Jurkat, Clone E6-1 (cell line): ENCODE measurements at regions not wholly inside any gene's neighbourhood (a gene's known extent, or its start where the extent isn't known, plus 50 kb on each side); places are given as distances from the start of the nearest gene placed in this dataset.
A peak's percentile ranks its signal among the peaks of the same experiment; 100 is the strongest.

ENCODE experiments used
- DNase-seq: peaks from one replicate; pipeline ENCODE4 v3.0.0-alpha.2; 2011; ENCODE audit warnings: low read depth, low spot score
- H3K4me3 ChIP-seq: 2 replicates; pipeline ENCODE4 v1.5.1; 2011; ENCODE audit warnings: mild to moderate bottlenecking, low read length, control low read depth, moderate library complexity

DNA sequence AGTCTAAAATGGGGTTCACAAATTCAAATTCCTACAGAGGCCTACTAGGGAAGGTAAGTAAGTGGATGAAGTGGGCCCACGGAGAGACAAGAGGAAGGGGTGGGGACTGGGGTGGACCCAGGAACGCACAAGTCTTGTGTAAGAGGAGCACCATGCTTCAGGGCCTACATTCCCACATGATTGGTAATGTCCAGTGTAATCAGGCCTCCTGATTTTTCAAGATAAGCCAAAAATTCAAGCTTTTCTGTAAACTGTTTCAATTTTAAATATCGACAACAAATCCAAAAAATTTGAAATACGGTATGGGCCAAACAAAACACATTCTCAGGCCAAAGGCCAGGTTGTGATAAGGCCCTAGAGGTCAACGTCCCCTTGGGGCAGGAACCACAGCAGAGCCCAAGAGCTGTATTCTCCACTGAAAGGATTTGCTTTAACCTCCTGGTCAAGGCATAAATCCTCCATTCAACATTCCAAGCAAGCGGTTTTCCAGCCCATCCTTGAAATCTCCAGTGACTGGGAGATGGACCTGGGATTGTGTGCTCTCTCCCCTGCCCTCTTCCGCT, 116.4 kb downstream of the TRIM29 start:
- no peak overlapping the region for H3K4me3 ChIP-seq
- DNase-seq, result no peak

DNA sequence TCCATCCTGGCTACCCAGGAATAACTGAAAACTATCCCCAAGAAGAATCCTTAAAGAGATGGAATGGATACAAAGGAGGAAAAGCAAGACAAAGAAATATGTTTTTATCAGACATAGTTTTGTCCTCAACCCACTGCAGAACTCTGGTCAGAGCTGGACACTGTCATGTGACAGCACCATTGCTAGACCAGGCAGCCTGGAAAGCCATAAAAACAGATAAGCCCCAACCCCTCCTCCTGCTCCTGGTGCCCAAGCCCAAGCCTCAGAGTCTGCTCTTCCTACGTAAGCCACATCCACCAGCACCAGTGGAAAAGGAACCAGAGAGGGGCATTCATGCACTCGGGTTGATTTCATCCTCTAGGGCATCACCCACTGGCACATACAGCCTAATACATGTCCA, 116.9 kb downstream of the TRIM29 start:
- DNase-seq, result no peak
- no peak overlapping the region for H3K4me3 ChIP-seq

DNA sequence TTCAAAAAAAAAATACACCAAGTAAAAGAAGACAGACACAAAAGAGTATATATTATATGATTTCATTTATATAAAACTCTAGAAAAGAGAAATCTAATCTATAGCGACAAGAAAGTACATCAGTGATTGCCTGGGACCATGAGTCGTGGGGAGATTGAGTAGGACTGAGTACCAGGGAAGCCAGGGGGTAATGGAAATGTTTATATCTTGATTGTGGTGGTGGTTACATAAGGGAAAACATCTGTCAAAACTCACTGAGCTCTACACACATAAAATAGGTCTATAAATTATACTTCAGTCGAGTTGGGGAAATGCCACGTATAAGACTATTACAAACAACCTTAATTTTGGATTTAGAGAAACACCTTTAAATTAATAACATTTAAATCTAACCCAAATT, 117.4 kb downstream of the TRIM29 start:
- no peak overlapping the region for H3K4me3 ChIP-seq

DNA sequence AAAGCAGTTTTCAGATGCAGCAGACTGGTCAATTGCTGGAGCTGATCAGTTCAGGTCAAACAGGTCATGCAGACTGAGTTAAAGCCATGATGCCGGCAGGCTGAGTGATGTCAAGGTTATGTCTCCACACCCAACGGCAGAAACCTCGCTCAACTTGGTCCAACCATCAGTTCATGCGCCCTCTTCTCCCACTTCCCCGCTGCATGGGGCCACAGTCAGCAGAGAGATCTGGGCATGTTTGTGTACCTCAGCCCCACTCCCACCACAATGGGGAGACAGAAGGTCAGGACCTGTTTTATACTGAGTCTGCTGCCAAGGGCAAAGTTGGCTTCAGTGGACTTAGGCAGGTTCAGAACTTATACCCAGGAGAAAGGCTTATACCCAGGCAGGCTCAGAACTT, 118.7 kb downstream of the TRIM29 start:
- DNase-seq, result no peak

More for the DNA sequence above, 117.4 kb downstream of the TRIM29 start:
- no peak for DNase-seq

DNA sequence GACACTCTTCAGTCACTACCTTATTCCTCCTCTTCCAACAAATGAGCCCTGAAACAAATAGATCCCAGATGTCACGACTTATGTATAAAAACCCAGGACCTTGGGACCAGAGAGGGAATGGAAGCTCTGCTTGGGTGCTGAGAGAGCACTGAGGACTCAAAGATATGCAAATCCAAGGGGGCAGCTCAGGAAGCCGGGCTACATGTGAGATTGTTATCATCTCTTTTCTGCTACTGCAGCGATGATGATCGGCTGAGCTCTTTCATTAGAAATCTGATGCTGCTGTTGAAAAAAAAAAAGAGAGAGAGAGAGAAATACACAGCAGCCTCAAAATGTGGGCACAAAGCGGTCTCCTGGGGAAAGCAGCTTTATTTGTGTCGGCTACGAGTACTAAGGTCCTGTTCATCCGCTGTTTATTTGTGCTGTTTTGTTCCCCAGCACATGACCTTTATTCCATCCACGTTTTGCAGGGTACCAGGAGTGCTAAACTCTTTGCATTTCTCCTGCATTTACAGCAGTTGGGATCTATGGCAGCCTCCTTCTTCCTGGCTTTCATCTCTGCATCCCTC, 120.2 kb downstream of the TRIM29 start:
- H3K4me3 ChIP-seq, result no peak overlapping the region
- DNase-seq, result no peak

More for the DNA sequence above, 118.7 kb downstream of the TRIM29 start:
- H3K4me3 ChIP-seq, result no peak overlapping the region

DNA sequence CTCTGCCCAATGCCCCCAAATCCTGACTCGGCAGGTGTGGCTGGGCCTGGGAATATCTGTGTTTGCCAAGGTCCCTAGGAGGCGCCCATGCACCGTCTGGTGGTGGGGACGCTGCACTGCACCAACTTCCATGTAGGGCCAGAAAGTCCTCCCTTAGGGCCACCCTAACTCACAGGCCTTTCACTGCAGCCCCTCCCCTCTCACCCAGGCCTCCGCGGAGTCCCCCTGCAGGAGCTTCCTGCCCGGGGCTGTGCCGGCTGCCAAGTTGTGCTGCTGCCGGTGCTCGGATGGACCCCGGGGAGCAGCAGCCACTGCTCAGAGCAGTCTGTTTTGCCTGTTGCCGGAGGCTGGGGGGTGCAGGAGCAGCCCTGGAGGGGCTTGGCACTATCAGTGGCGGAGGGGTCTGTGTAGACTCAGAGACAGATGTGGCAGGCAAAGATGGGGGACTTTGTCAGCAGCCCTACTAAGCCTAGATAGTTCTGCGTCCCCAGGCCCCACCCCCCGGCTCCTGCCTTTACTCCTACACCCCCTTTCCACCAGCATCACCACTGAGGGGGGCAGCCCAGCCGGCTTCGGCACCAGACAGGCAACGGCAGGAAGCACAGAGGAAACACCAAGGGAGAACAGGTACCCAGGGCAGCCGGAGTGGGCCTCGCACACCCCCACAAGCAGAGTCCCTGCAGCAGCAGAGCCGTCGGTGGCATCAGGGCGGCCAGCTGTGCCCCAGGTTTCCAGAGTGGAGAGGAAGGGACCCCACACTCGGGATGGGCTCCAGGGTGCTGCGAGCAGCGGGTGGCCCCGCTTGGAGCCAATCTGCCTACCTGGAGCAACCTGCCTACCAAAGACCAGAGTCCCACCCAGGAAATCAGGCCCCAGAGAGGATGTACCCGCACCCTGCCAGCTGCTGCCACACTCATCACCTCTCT, 124.3 kb downstream of the TRIM29 start:
- H3K4me3 ChIP-seq, result no peak overlapping the region
- no peak for DNase-seq

DNA sequence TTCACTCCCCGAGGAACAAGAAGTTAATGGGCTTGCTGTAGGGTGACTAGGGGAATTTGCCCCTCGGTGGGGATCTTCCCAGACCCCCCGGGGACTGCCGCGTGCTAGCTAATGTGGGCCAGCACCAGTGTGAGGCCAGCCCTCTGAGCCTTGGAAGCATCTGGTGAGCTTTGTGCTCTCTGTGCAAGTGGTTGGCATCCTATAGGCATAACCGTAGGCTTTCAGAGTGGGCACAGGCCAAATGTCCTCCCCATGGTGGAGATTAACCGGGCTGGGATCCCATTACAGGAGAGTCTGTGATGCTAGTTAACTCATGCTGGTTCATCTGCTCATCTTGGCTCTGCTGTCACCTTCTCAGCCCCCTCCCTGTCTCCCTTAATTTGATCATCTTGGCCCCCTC, 125.7 kb downstream of the TRIM29 start:
- DNase-seq, result no peak
- H3K4me3 ChIP-seq, result no peak overlapping the region

DNA sequence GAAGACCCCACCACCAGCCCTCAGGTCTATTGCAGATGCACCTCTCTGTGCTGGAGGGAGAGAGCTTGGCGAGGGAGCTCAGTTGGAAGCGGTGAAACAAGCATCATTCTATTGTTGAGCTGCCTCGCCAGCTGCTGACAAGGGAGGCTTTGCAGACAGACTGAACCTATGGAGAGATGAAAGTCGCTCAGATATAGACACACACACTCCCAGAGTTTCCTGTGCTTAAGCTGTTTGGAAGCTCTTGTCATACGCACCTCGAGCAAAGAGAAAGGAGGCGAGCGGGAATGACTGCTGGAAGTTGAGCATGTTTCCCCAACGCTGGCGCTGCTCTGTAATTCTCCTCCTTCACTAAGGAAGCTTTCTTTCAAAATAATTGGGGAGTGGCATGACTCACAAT, 126.1 kb downstream of the TRIM29 start:
- no peak overlapping the region for H3K4me3 ChIP-seq
- no peak for DNase-seq

DNA sequence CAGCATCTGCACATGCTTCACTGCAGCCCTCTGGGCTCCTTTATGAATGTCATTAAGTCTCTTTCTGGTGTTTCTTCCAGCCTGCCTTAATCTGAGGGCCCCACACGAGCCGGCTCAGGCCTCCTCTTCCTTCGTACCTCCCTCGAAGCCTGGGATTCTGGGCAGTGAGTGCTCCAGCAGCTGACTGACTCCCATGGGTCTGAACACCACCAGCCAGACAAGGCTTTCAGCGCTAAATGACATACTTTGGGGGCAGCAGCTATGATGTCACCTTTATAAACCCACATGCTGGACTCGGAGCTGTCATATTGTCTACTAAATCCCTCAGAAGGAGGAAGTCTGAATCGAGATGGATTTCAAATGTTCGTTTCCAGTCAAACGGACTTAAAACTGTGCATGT, 127.1 kb downstream of the TRIM29 start:
- no peak for DNase-seq
- no peak overlapping the region for H3K4me3 ChIP-seq

DNA sequence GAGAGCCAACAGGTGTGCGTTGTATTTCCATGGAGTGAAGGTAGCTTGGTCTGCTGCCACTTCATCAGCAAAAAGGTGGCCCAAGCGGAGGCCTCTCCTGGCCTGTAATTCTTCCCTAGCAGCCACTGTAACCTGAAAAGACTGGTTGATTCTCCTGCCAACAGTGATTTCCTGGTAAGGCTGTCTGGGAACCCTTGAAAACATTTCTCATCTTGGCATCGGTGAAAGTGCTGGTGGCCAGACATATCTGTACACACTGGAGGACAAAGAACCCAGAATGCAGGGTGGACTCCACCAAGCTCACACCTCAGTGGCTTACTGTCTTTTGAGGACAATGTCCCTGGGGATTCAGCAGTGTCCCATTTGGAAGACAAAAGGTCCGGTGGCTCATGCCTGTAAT, 128.0 kb downstream of the TRIM29 start:
- no peak overlapping the region for H3K4me3 ChIP-seq
- DNase-seq, result no peak

DNA sequence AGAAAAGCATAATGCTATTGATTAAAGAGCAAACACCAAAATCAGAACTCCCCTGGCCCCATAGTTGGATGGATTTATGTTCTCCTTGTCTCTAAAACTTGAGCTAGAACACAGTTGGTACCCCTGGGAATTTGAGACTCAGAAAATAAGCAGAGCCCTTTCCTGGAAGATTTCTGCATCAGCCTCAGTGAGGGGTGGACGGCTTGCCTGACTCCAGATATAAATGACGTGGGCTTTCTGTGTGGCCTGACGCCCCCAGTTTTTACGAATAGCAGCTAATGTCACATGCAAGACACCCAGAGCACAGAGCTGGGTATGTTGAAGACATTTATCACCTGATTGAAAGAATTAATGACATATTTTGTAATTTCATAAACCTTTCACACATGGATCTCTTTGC, 130.8 kb downstream of the TRIM29 start:
- H3K4me3 ChIP-seq, result no peak overlapping the region
- no peak for DNase-seq

DNA sequence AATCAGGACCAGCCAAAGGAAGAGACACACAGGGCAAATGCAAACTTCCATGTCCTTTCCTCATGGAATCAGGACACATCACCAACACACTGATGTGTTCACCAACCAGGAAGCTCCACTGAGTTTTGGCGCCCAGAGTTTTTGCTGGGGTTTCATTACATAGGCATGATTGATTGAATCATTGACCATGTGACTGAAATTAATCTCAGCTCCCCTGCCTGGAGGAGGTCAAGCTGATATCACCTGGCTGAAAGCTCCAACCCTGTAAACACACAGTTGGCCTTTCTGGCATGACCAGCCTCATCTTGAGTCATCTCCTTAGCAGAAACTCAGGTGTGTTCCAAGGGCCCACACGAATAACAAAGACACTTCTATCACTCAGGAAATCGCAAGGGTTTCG, 133.2 kb downstream of the TRIM29 start:
- DNase-seq, result no peak
- H3K4me3 ChIP-seq, result no peak overlapping the region

DNA sequence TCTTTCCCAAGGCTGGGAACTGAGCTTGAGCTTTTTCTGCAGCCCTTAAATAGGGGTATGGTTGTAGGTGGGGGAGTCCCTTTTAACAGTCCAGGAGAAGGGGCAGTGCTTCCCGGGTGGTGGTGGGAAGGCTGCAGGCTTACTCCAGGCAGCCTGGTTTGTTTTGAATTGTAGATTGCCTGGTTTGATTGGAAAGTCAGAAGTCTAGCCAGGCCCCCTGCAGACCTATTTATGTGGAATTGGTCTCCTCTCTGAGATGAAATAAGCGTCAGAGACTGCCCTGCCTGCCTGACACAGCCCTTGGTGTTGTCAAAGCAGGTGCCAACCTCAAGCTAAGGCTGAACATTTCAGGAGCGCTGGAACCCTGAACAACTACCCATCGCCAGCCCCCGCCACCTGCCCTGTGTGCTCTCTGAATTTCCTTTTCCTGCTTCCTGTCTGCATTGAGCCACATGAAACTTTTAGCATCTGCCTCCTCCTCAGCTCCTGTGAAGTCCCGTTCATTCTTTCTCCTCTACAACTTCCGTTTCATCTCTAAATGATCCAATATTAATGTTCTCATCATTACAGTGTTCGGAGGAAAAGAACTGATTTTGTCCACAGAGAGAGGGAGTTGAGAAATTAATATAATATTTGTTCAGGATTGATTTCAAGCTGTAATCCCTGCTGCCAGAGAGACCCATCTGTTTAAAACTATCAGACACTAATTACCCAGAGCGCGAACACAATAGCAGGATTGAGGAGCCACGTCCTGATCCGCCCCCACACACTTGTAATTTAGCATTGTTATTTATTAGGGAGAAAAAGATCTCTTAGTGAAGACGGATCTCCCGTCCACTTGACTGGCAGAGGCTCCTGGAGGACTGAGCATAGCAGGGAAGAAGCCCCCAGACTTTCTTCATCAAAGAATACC, 136.5 kb downstream of the TRIM29 start:
- no peak overlapping the region for H3K4me3 ChIP-seq
- DNase-seq, result peak; percentile 37

DNA sequence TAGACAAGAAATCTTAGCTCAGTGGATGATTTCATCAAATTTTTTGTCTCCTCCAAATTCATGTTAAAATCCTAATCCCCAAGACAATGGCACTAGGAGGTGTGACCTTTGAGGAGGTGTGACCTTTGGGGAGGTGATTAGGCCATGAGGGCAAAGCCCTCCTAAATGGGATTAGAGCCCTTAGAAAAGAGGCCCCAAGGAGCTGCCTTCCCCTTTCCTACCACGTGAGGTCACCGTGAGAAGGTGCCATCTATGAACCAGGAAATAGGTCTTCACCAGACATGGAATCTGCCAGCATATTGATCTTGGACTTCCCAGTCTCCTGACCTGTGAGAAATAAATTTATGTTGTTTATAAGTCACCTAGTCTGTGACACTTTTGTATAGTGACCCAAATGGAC, 138.7 kb downstream of the TRIM29 start:
- no peak overlapping the region for H3K4me3 ChIP-seq
- DNase-seq, result no peak

DNA sequence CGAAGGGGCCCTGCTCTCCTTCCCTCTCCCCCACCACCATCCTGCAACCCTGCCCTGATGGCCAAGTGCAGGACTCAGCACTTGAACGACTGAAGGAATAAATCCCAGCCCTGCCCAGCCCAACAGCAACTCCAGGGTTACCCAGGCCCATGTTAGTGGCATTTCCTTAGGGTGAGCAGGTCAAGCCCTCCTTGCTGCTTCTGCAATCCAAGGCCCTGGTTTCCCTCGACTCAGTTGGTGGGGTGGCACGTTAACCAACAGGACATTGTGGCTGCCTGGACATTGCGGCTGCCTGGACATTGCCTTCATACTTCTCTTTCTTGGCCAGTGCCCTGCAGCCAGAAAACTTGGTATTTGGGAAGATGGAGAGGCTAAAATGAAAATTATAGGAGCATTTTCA, 141.4 kb downstream of the TRIM29 start:
- no peak overlapping the region for H3K4me3 ChIP-seq
- no peak for DNase-seq

DNA sequence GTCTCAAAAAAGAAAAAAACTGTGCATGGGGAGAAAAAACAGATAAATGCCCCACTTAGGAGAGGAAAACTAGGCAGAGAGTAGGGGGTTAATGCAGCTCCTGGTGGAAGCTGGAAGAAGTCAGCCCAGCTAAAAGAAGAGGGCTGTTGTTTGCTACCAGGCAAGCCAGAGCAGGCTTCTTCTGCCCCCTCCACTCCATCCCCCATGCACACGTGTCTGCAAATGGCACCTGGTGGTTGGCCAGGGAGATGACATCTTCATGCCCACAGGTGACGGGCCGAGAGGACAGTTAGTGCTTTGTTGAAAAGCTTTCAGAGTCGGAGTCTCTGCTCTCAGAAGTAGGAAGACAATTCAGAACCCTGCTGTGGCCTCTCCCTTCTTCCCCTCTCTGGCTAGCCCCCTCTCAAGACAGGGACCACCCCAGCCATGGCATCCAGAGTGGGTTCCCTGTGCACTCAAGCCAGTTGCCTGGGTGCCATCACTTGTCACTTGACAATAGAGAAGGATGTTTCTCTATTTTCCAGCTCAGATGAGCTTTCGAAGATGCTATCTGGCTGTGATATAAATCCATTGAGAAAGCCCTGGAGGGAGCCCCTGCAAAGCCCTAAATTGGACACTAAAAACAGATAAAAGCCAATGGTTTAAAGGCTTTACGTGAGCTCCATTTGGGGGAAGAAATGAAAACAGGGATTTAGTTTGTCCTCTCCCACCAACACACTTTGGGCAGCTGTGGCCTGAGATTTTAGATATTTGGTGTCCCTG, 142.0 kb downstream of the TRIM29 start:
- DNase-seq, result no peak
- no peak overlapping the region for H3K4me3 ChIP-seq

DNA sequence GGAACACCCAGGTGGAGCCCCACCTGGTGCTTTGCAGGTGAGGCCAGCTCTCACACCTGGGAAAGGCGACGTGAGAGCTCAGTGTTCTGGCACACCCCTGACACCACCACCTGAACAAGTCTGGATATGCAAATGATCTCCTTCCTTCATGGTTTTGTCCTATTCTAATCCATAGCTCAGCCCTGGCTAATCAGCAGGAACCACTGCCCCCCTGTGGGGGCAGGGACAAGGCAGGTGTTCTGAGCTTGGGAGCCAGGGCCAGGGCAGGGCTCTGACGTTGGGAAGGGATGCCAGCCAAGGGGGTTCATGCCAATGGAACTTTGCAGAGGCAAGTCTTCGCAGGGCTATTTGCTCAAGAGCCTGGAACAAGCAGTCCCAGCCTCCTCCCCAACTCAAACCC, 144.2 kb downstream of the TRIM29 start:
- no peak overlapping the region for H3K4me3 ChIP-seq
- no peak for DNase-seq

DNA sequence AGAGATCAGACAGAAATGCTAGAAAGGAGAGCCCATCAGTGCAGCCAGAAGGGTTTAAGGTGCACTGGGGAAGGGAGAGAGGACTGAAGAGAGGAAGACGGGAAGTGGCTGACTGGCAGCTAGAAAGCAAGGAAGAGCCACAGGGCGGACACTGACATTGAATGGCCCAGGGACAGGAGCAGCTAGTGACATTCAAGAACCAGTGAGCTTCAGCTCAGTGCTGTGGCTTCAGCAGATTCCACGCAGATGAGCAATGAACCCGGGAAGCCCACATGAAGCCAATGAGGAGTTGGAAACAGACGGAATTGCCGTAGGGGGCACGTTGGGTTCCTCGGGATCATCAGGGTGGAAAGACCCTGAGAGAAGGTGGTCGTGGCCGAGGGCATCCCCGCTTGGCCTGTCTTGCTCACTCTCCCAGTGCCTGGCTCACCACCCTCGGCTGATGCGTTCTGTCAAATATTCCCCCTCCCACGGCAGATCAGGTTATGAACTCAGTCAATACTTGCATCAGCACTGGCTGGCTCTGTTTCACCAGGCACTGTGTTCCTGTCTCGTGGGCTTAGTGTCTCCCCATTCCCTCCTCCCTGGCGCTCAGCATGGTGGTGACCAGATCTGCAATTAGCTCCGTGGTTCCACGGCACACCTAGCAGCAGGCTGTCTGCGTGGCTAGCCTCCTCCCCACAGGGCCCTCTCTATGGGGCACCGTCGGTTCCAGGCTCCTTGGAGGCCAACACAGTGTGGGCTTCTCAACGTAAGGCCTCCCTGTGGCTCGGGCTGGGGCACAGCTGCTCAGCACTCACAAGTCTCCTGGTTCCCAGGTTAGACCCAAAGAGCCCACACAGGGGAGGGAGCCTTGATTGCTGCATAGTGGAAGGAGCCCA, 145.5 kb downstream of the TRIM29 start:
- no peak for DNase-seq
- no peak overlapping the region for H3K4me3 ChIP-seq
